H1 (cell line): ENCODE measurements at regions not wholly inside any gene's neighbourhood (a gene's known extent, or its start where the extent isn't known, plus 50 kb on each side); places are given as distances from the start of the nearest gene placed in this dataset.

ENCODE experiments used
- JUN ChIP-seq: IDR thresholded peaks from 2 replicates; pipeline ENCODE4 v1.6.1; 2011; ENCODE audit warnings: low read depth, mild to moderate bottlenecking, improper control_type of control experiment, low read length
- JUND ChIP-seq: IDR thresholded peaks from 2 replicates; pipeline ENCODE4 v1.6.1; 2011; ENCODE audit warnings: mild to moderate bottlenecking, improper control_type of control experiment, low read length
- POLR2A ChIP-seq, 2 experiments: IDR thresholded peaks; 1 replicate in 1 of 2; 2 replicates in 1 of 2; pipeline ENCODE4 v1.6.1; 2011; ENCODE audit warnings: low read depth in 2 of 2, low read length in 2 of 2, mild to moderate bottlenecking in 2 of 2; ENCODE audit errors: control extremely low read depth in 1 of 2
- POLR2AphosphoS5 ChIP-seq: IDR thresholded peaks from 2 replicates; pipeline ENCODE4 v1.6.1; 2011; ENCODE audit warnings: low read depth, low read length
- SIRT6 ChIP-seq: IDR thresholded peaks from one replicate; pipeline ENCODE4 v1.7.1; 2012; ENCODE audit warnings: low read length, inconsistent platforms
- SUZ12 ChIP-seq: fragments of 200-600 bp; sonication (generic); IDR thresholded peaks from 2 replicates; pipeline ENCODE4 v1.6.1; 2012; ENCODE audit warnings: mild to moderate bottlenecking, inconsistent platforms, low read length, moderate library complexity, mixed read lengths
- TF ChIP-seq, protein P1 (sequence below), 3 experiments: IDR thresholded peaks; 1 replicate in 2 of 3; 2 replicates in 1 of 3; pipeline versions ENCODE4 v1.5.1 to v1.6.1; 2011; ENCODE audit warnings: low read length in 3 of 3, mild to moderate bottlenecking in 3 of 3, inconsistent platforms in 2 of 3, low read depth in 1 of 3, moderate library complexity in 1 of 3; ENCODE audit not compliant: insufficient read depth in 1 of 3; ENCODE audit errors: control extremely low read depth in 1 of 3
- TF ChIP-seq, protein P2 (sequence below): IDR thresholded peaks from 2 replicates; pipeline ENCODE4 v1.6.1; 2012; ENCODE audit warnings: inconsistent platforms
- TF ChIP-seq, protein P3 (sequence below): IDR thresholded peaks from 2 replicates; pipeline ENCODE4 v1.6.1; 2011; ENCODE audit warnings: low read length, improper control_type of control experiment

DNA sequence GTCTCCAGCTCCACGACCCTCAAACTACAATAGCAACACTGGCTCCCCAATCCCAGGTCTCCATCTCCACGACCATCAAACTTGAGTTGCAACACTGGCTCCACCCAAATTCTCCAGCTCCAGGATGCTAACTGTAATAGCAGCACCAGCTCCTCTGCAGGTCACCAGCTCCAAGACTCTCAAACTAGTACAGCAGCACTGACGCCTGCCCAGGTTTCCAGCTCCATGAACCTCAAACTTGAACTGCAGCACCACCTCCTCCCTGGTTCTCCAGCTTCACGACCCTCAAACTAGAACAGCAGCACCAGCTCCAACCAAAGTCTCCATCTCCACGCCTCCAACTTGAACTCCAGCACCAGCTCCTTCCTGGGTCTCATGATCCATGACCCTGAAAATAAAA is 353.8 kb downstream of the PREX1 start:
- TF ChIP-seq SUZ12 = no peak
- TF ChIP-seq, protein P1, sequence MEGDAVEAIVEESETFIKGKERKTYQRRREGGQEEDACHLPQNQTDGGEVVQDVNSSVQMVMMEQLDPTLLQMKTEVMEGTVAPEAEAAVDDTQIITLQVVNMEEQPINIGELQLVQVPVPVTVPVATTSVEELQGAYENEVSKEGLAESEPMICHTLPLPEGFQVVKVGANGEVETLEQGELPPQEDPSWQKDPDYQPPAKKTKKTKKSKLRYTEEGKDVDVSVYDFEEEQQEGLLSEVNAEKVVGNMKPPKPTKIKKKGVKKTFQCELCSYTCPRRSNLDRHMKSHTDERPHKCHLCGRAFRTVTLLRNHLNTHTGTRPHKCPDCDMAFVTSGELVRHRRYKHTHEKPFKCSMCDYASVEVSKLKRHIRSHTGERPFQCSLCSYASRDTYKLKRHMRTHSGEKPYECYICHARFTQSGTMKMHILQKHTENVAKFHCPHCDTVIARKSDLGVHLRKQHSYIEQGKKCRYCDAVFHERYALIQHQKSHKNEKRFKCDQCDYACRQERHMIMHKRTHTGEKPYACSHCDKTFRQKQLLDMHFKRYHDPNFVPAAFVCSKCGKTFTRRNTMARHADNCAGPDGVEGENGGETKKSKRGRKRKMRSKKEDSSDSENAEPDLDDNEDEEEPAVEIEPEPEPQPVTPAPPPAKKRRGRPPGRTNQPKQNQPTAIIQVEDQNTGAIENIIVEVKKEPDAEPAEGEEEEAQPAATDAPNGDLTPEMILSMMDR (IDR thresholded peaks at IDR 0.05; ENCODE audit: control extremely low read depth in 1 of 3, insufficient read depth in 1 of 3, low read depth in 1 of 3, low read length in 3 of 3) = no peak
- no peak for TF ChIP-seq SIRT6
- no peak for TF ChIP-seq JUN
- no peak for TF ChIP-seq JUND
- TF ChIP-seq POLR2A (IDR thresholded peaks at IDR 0.05; ENCODE audit: control extremely low read depth in 1 of 2, low read depth in 2 of 2, low read length in 2 of 2) = no peak
- TF ChIP-seq, protein P2, sequence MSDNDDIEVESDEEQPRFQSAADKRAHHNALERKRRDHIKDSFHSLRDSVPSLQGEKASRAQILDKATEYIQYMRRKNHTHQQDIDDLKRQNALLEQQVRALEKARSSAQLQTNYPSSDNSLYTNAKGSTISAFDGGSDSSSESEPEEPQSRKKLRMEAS = no peak
- TF ChIP-seq, protein P3, sequence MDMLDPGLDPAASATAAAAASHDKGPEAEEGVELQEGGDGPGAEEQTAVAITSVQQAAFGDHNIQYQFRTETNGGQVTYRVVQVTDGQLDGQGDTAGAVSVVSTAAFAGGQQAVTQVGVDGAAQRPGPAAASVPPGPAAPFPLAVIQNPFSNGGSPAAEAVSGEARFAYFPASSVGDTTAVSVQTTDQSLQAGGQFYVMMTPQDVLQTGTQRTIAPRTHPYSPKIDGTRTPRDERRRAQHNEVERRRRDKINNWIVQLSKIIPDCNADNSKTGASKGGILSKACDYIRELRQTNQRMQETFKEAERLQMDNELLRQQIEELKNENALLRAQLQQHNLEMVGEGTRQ = no peak
- TF ChIP-seq POLR2AphosphoS5 = no peak
